ENCODE measurements at regions not wholly inside any gene's neighbourhood (a gene's known extent, or its start where the extent isn't known, plus 50 kb on each side); places are given as distances from the start of the nearest gene placed in this dataset.

- no peak for ATAC-seq (ENCODE audit: low read depth)
- Mint-ChIP-seq H3K4me3 (no peak overlapping the region), H3K27me3 (no peaks in the 10 kb centered on the region), H3K4me1 (no peaks in the 10 kb centered on the region), H3K9me3 (peaks cover 9% of the 10 kb centered on the region), H3K36me3 (no peaks in the 10 kb centered on the region), H3K27ac (no peak overlapping the region)
- POLR2A ChIA-PET: no interaction called here
- no peak for DNase-seq
Measured at GRCh38 chr7:46653848-46654247, 732.8 kb upstream of the IGFBP3 start.

GRCh38 chr7:46652317-46652716, 731.2 kb upstream of the IGFBP3 start:
- H3K36me3 Mint-ChIP-seq: no peaks in the 10 kb centered on the region
- H3K27ac Mint-ChIP-seq: no peak overlapping the region
- DNase-seq: no peak
- H3K4me1 Mint-ChIP-seq: no peaks in the 10 kb centered on the region
- H3K9me3 Mint-ChIP-seq: peaks cover 9% of the 10 kb centered on the region
- ATAC-seq (ENCODE audit: low read depth): no peak
- H3K27me3 Mint-ChIP-seq: no peaks in the 10 kb centered on the region
- POLR2A ChIA-PET: no interaction called here
- no peak overlapping the region for H3K4me3 Mint-ChIP-seq

- Mint-ChIP-seq H3K27me3 (no peaks in the 10 kb centered on the region), H3K9me3 (peaks cover 9% of the 10 kb centered on the region), H3K4me3 (no peak overlapping the region), H3K36me3 (no peaks in the 10 kb centered on the region), H3K27ac (no peak overlapping the region), H3K4me1 (no peaks in the 10 kb centered on the region)
- DNase-seq: no peak
- POLR2A ChIA-PET: no interaction called here
- ATAC-seq (ENCODE audit: low read depth): no peak
Measured at GRCh38 chr7:46651561-46652088, 730.6 kb upstream of the IGFBP3 start.

GRCh38 chr7:46651070-46651469, 730.0 kb upstream of the IGFBP3 start:
- peaks cover 7% of the 10 kb centered on the region for H3K9me3 Mint-ChIP-seq
- no peaks in the 10 kb centered on the region for H3K27me3 Mint-ChIP-seq
- H3K4me3 Mint-ChIP-seq: no peak overlapping the region
- POLR2A ChIA-PET: no interaction called here
- H3K36me3 Mint-ChIP-seq: no peaks in the 10 kb centered on the region
- no peak overlapping the region for H3K27ac Mint-ChIP-seq
- no peak for ATAC-seq (ENCODE audit: low read depth)
- no peaks in the 10 kb centered on the region for H3K4me1 Mint-ChIP-seq
- no peak for DNase-seq

GRCh38 chr7:46649876-46650275, 728.8 kb upstream of the IGFBP3 start:
- ATAC-seq (ENCODE audit: low read depth) (no peak), DNase-seq (no peak)
- H3K4me1 Mint-ChIP-seq: no peaks in the 10 kb centered on the region
- H3K4me3 Mint-ChIP-seq: no peak overlapping the region
- H3K27me3 Mint-ChIP-seq: no peaks in the 10 kb centered on the region
- H3K27ac Mint-ChIP-seq: no peak overlapping the region
- H3K9me3 Mint-ChIP-seq: peaks cover 5% of the 10 kb centered on the region
- POLR2A ChIA-PET: no interaction called here
- H3K36me3 Mint-ChIP-seq: no peaks in the 10 kb centered on the region

- no peak for ATAC-seq (ENCODE audit: low read depth)
- DNase-seq: no peak
- Mint-ChIP-seq H3K4me1 (no peaks in the 10 kb centered on the region), H3K27ac (no peak overlapping the region), H3K27me3 (no peaks in the 10 kb centered on the region), H3K9me3 (peaks cover 6% of the 10 kb centered on the region), H3K36me3 (no peaks in the 10 kb centered on the region), H3K4me3 (no peak overlapping the region)
- POLR2A ChIA-PET: no interaction called here
Measured at GRCh38 chr7:46637793-46638735, 717.0 kb upstream of the IGFBP3 start.

GRCh38 chr7:46636022-46636421, 715.0 kb upstream of the IGFBP3 start:
- Mint-ChIP-seq H3K36me3 (no peaks in the 10 kb centered on the region), H3K4me1 (no peaks in the 10 kb centered on the region), H3K27ac (no peak overlapping the region), H3K27me3 (no peaks in the 10 kb centered on the region), H3K4me3 (no peak overlapping the region), H3K9me3 (peaks cover 6% of the 10 kb centered on the region)
- ATAC-seq (ENCODE audit: low read depth) (no peak), DNase-seq (no peak)
- POLR2A ChIA-PET: no interaction called here

GRCh38 chr7:46633630-46634240, 712.7 kb upstream of the IGFBP3 start:
- DNase-seq: no peak

GRCh38 chr7:46633200-46633599, 712.1 kb upstream of the IGFBP3 start:
- Mint-ChIP-seq H3K9me3 (peaks cover 5% of the 10 kb centered on the region), H3K4me3 (no peak overlapping the region), H3K36me3 (no peaks in the 10 kb centered on the region), H3K27me3 (no peaks in the 10 kb centered on the region), H3K4me1 (no peaks in the 10 kb centered on the region), H3K27ac (no peak overlapping the region)
- DNase-seq: no peak
- POLR2A ChIA-PET: no interaction called here
- ATAC-seq (ENCODE audit: low read depth): no peak

More at GRCh38 chr7:46633630-46634240, 712.7 kb upstream of the IGFBP3 start:
- ATAC-seq (ENCODE audit: low read depth): no peak
- Mint-ChIP-seq H3K27me3 (no peaks in the 10 kb centered on the region), H3K9me3 (peaks cover 5% of the 10 kb centered on the region), H3K27ac (no peak overlapping the region), H3K36me3 (no peaks in the 10 kb centered on the region), H3K4me3 (no peak overlapping the region), H3K4me1 (no peaks in the 10 kb centered on the region)
- POLR2A ChIA-PET: no interaction called here

GRCh38 chr7:46630031-46630430, 709.0 kb upstream of the IGFBP3 start:
- Mint-ChIP-seq H3K27ac (no peak overlapping the region), H3K36me3 (no peaks in the 10 kb centered on the region), H3K4me1 (no peaks in the 10 kb centered on the region), H3K9me3 (peaks cover 1% of the 10 kb centered on the region), H3K27me3 (no peaks in the 10 kb centered on the region), H3K4me3 (no peak overlapping the region)
- no peak for DNase-seq
- ATAC-seq (ENCODE audit: low read depth): no peak
- POLR2A ChIA-PET: no interaction called here

- Mint-ChIP-seq H3K27me3 (no peaks in the 10 kb centered on the region), H3K27ac (no peak overlapping the region), H3K4me1 (no peaks in the 10 kb centered on the region), H3K36me3 (no peaks in the 10 kb centered on the region), H3K9me3 (peaks cover 1% of the 10 kb centered on the region), H3K4me3 (no peak overlapping the region)
- POLR2A ChIA-PET: no interaction called here
- DNase-seq (no peak), ATAC-seq (ENCODE audit: low read depth) (no peak)
Measured at GRCh38 chr7:46628389-46628788, 707.3 kb upstream of the IGFBP3 start.

- DNase-seq (no peak), ATAC-seq (ENCODE audit: low read depth) (no peak)
- POLR2A ChIA-PET: no interaction called here
- Mint-ChIP-seq H3K4me3 (no peak overlapping the region), H3K9me3 (no peaks in the 10 kb centered on the region), H3K27ac (no peak overlapping the region), H3K36me3 (no peaks in the 10 kb centered on the region), H3K27me3 (no peaks in the 10 kb centered on the region), H3K4me1 (no peaks in the 10 kb centered on the region)
Measured at GRCh38 chr7:46626691-46627310, 705.7 kb upstream of the IGFBP3 start.

GRCh38 chr7:46626261-46626660, 705.2 kb upstream of the IGFBP3 start:
- no peaks in the 10 kb centered on the region for H3K9me3 Mint-ChIP-seq
- ATAC-seq (ENCODE audit: low read depth) (no peak), DNase-seq (no peak)
- no peak overlapping the region for H3K27ac Mint-ChIP-seq
- no peaks in the 10 kb centered on the region for H3K36me3 Mint-ChIP-seq
- H3K27me3 Mint-ChIP-seq: no peaks in the 10 kb centered on the region
- no peak overlapping the region for H3K4me3 Mint-ChIP-seq
- H3K4me1 Mint-ChIP-seq: no peaks in the 10 kb centered on the region
- POLR2A ChIA-PET: no interaction called here

- H3K4me1 Mint-ChIP-seq: no peaks in the 10 kb centered on the region
- no peak overlapping the region for H3K4me3 Mint-ChIP-seq
- DNase-seq (no peak), ATAC-seq (ENCODE audit: low read depth) (no peak)
- no peaks in the 10 kb centered on the region for H3K27me3 Mint-ChIP-seq
- H3K27ac Mint-ChIP-seq: no peak overlapping the region
- no peaks in the 10 kb centered on the region for H3K36me3 Mint-ChIP-seq
- POLR2A ChIA-PET: no interaction called here
- no peaks in the 10 kb centered on the region for H3K9me3 Mint-ChIP-seq
Measured at GRCh38 chr7:46625032-46625431, 704.0 kb upstream of the IGFBP3 start.
